H9 (cell line): ENCODE measurements at regions not wholly inside any gene's neighbourhood (a gene's known extent, or its start where the extent isn't known, plus 50 kb on each side); places are given as distances from the start of the nearest gene placed in this dataset.

ENCODE experiments used
- DNase-seq: peaks from one replicate; pipeline ENCODE4 v3.0.0-alpha.2; 2017
- H2AFZ ChIP-seq: one replicate; pipeline ENCODE4 v1.6.1; 2013; ENCODE audit warnings: mild to moderate bottlenecking, low read length, control low read depth, moderate library complexity
- H2AK5ac ChIP-seq: 2 replicates; pipeline ENCODE4 v1.6.1; 2013; ENCODE audit warnings: low read length, control low read depth, mixed read lengths; ENCODE audit not compliant: insufficient read length
- H2BK120ac ChIP-seq: one replicate; pipeline ENCODE4 v1.6.1; 2013; ENCODE audit warnings: low read depth, mild to moderate bottlenecking, low read length, control low read depth, inconsistent platforms; ENCODE audit not compliant: poor library complexity, severe bottlenecking
- H2BK12ac ChIP-seq: 2 replicates; pipeline ENCODE4 v1.6.1; 2013; ENCODE audit warnings: low read length, control low read depth, mixed read lengths, low read depth; ENCODE audit not compliant: insufficient read length
- H2BK15ac ChIP-seq: 2 replicates; pipeline ENCODE4 v1.6.1; 2013; ENCODE audit warnings: low read depth, low read length, control low read depth
- H2BK20ac ChIP-seq: one replicate; pipeline ENCODE4 v1.6.1; 2013; ENCODE audit warnings: low read depth, mild to moderate bottlenecking, low read length, control low read depth, inconsistent platforms; ENCODE audit not compliant: poor library complexity, severe bottlenecking
- H2BK5ac ChIP-seq: 2 replicates; pipeline ENCODE4 v1.6.1; 2013; ENCODE audit warnings: low read length, control low read depth, mixed read lengths; ENCODE audit not compliant: insufficient read length
- H3K14ac ChIP-seq: 2 replicates; pipeline ENCODE4 v1.6.1; 2013; ENCODE audit warnings: low read length, control low read depth; ENCODE audit not compliant: insufficient read depth
- H3K18ac ChIP-seq: 2 replicates; pipeline ENCODE4 v1.6.1; 2013; ENCODE audit warnings: low read depth, mild to moderate bottlenecking, mixed read lengths, low read length, control low read depth; ENCODE audit not compliant: insufficient read length
- H3K23ac ChIP-seq: 2 replicates; pipeline ENCODE4 v1.6.1; 2013; ENCODE audit warnings: low read length, control low read depth, mixed read lengths, low read depth; ENCODE audit not compliant: insufficient read length
- H3K23me2 ChIP-seq: 2 replicates; pipeline ENCODE4 v1.6.1; 2013; ENCODE audit warnings: low read depth, mild to moderate bottlenecking, mixed read lengths, low read length, control low read depth; ENCODE audit not compliant: insufficient read length, poor library complexity, severe bottlenecking
- H3K27ac ChIP-seq: 2 replicates; pipeline ENCODE4 v1.5.1; 2013; ENCODE audit warnings: low read length, control low read depth, mixed read lengths, low read depth; ENCODE audit not compliant: insufficient read length
- H3K27me3 ChIP-seq: 2 replicates; pipeline ENCODE4 v1.6.1; 2013; ENCODE audit warnings: low read length, control low read depth, inconsistent platforms; ENCODE audit not compliant: insufficient read depth
- H3K4ac ChIP-seq: 2 replicates; pipeline ENCODE4 v1.6.1; 2013; ENCODE audit warnings: low read depth, mild to moderate bottlenecking, control low read depth, inconsistent platforms, low read length, moderate library complexity
- H3K4me1 ChIP-seq: 2 replicates; pipeline ENCODE4 v1.6.1; 2013; ENCODE audit warnings: low read length, control low read depth, inconsistent platforms; ENCODE audit not compliant: insufficient read depth
- H3K4me2 ChIP-seq: 2 replicates; pipeline ENCODE4 v1.6.1; 2013; ENCODE audit warnings: low read length, control low read depth, mixed read lengths; ENCODE audit not compliant: insufficient read length, insufficient read depth
- H3K56ac ChIP-seq: 2 replicates; pipeline ENCODE4 v1.6.1; 2013; ENCODE audit warnings: low read depth, mild to moderate bottlenecking, mixed read lengths, low read length, control low read depth; ENCODE audit not compliant: insufficient read length
- H3K79me1 ChIP-seq: 2 replicates; pipeline ENCODE4 v1.6.1; 2013; ENCODE audit warnings: low read depth, mild to moderate bottlenecking, moderate library complexity, low read length, control low read depth, inconsistent platforms; ENCODE audit not compliant: insufficient read depth, poor library complexity, severe bottlenecking
- H3K79me2 ChIP-seq: 2 replicates; pipeline ENCODE4 v1.6.1; 2013; ENCODE audit warnings: low read length, control low read depth, inconsistent platforms; ENCODE audit not compliant: insufficient read depth
- H3K9ac ChIP-seq: 2 replicates; pipeline ENCODE4 v1.6.1; 2013; ENCODE audit warnings: low read length, control low read depth, mixed read lengths; ENCODE audit not compliant: insufficient read length; ENCODE audit errors: extremely low read depth
- H3K9me3 ChIP-seq: one replicate; pipeline ENCODE4 v1.6.1; 2013; ENCODE audit warnings: low read depth, low read length, inconsistent platforms; ENCODE audit not compliant: control insufficient read depth
- H3T11ph ChIP-seq: one replicate; pipeline ENCODE4 v1.6.1; 2013; ENCODE audit warnings: mild to moderate bottlenecking, low read length, control low read depth, inconsistent platforms
- H4K20me1 ChIP-seq: one replicate; pipeline ENCODE4 v1.6.1; 2013; ENCODE audit not compliant: control insufficient read depth, insufficient read length, insufficient read depth
- H4K5ac ChIP-seq: 2 replicates; pipeline ENCODE4 v1.6.1; 2013; ENCODE audit warnings: low read depth, mild to moderate bottlenecking, mixed read lengths, low read length, control low read depth; ENCODE audit not compliant: insufficient read length
- H4K8ac ChIP-seq: replicated peaks from 2 replicates; pipeline ENCODE4 v1.6.1; 2013; ENCODE audit warnings: low read length, control low read depth, mixed read lengths, low read depth; ENCODE audit not compliant: insufficient read length
- H4K91ac ChIP-seq: 2 replicates; pipeline ENCODE4 v1.6.1; 2013; ENCODE audit warnings: low read depth, mild to moderate bottlenecking, moderate library complexity, mixed read lengths, low read length, control low read depth; ENCODE audit not compliant: insufficient read length
- H3K27ac Mint-ChIP-seq, 3 experiments: 2 replicates in 2 of 3; 3 replicates in 1 of 3; pipeline ENCODE4 v1.8.0; 2020 to 2021; ENCODE audit warnings: mixed read lengths in 3 of 3, mild to moderate bottlenecking in 1 of 3, moderate library complexity in 1 of 3
- H3K27me3 Mint-ChIP-seq: 2 replicates; pipeline ENCODE4 v1.8.0; 2021; ENCODE audit warnings: low read depth, mild to moderate bottlenecking, moderate library complexity, mixed read lengths
- H3K36me3 Mint-ChIP-seq, 3 experiments: 2 replicates in 2 of 3; 3 replicates in 1 of 3; pipeline ENCODE4 v1.8.0; 2020 to 2021; ENCODE audit warnings: low read depth in 3 of 3, mixed read lengths in 3 of 3; ENCODE audit not compliant: insufficient read depth in 1 of 3
- H3K4me1 Mint-ChIP-seq, 2 experiments: 2 replicates each; pipeline ENCODE4 v1.8.0; 2020; ENCODE audit warnings: mixed read lengths in 2 of 2
- H3K4me3 Mint-ChIP-seq, 2 experiments: 2 replicates in 1 of 2; 3 replicates in 1 of 2; pipeline ENCODE4 v1.8.0; 2020 to 2021; ENCODE audit warnings: mild to moderate bottlenecking in 2 of 2, mixed read lengths in 2 of 2, moderate library complexity in 1 of 2
- H3K9me3 Mint-ChIP-seq, 2 experiments: 2 replicates in 1 of 2; 3 replicates in 1 of 2; pipeline ENCODE4 v1.8.0; 2020; ENCODE audit warnings: mild to moderate bottlenecking in 2 of 2, mixed read lengths in 2 of 2, moderate library complexity in 1 of 2
- WGBS: extraction: QIAGEN DNeasy Blood & Tissue Kit; methylation state at CpG from one replicate; pipeline ENCODE4 v1.1.7; 2013; ENCODE audit warnings: missing lambda C conversion rate, low lambda C conversion rate, mixed read lengths; ENCODE audit not compliant: insufficient read length; ENCODE audit errors: extremely low coverage; 5-methylcytosine and 5-hydroxymethylcytosine counted together
- TF ChIP-seq, protein P1 (sequence below): fragments of 200-600 bp; sonication (generic); conservative IDR thresholded peaks from 3 replicates; pipeline ENCODE4 v1.8.0; 2021; ENCODE audit warnings: antibody characterized with exemption, mild to moderate bottlenecking

GRCh38 chr7:118757066-118757465 lies 532.6 kb downstream of the ANKRD7 start:
- Histone ChIP-seq H3K27me3 (no peaks in the 10 kb centered on the region), H2BK5ac (no peak overlapping the region), H3K56ac (no peak overlapping the region), H4K8ac (no peak overlapping the region), H4K5ac (no peak overlapping the region), H3K23me2 (no peaks in the 10 kb centered on the region), H3T11ph (no peak overlapping the region), H3K4me2 (no peak overlapping the region), H3K14ac (no peak overlapping the region), H2AK5ac (no peak overlapping the region), H3K79me2 (no peaks in the 10 kb centered on the region), H3K9ac (no peak overlapping the region), H4K20me1 (no peaks in the 10 kb centered on the region), H2BK120ac (no peak overlapping the region), H3K4ac (no peak overlapping the region), H2BK20ac (no peak overlapping the region), H3K4me1 (no peaks in the 10 kb centered on the region), H4K91ac (no peak overlapping the region), H3K79me1 (no peaks in the 10 kb centered on the region), H3K27ac (no peak overlapping the region), H2AFZ (no peak overlapping the region), H3K23ac (no peak overlapping the region), H2BK15ac (no peak overlapping the region), H2BK12ac (no peak overlapping the region), H3K9me3 (no peaks in the 10 kb centered on the region), H3K18ac (no peak overlapping the region)
- Mint-ChIP-seq H3K36me3 (peaks cover 5 to 10% (median 6%) of the 10 kb centered on the region in 3 experiments; a peak in 3 of 7 replicates), H3K27me3 (no peaks in the 10 kb centered on the region), H3K27ac (no peak overlapping the region), H3K4me3 (no peak overlapping the region), H3K9me3 (peaks cover 9 to 13% of the 10 kb centered on the region in 2 experiments; a peak in 4 of 5 replicates), H3K4me1 (no peaks in the 10 kb centered on the region; a peak in 1 of 4 replicates)
- no peak for DNase-seq
- TF ChIP-seq, protein P1, sequence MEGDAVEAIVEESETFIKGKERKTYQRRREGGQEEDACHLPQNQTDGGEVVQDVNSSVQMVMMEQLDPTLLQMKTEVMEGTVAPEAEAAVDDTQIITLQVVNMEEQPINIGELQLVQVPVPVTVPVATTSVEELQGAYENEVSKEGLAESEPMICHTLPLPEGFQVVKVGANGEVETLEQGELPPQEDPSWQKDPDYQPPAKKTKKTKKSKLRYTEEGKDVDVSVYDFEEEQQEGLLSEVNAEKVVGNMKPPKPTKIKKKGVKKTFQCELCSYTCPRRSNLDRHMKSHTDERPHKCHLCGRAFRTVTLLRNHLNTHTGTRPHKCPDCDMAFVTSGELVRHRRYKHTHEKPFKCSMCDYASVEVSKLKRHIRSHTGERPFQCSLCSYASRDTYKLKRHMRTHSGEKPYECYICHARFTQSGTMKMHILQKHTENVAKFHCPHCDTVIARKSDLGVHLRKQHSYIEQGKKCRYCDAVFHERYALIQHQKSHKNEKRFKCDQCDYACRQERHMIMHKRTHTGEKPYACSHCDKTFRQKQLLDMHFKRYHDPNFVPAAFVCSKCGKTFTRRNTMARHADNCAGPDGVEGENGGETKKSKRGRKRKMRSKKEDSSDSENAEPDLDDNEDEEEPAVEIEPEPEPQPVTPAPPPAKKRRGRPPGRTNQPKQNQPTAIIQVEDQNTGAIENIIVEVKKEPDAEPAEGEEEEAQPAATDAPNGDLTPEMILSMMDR, result no peak
- WGBS, result no CpG with 5 or more reads among the region's 3 CpGs
